WTC11 (cell line): ENCODE measurements at regions not wholly inside any gene's neighbourhood (a gene's known extent, or its start where the extent isn't known, plus 50 kb on each side); places are given as distances from the start of the nearest gene placed in this dataset.
A peak's percentile ranks its signal among the peaks of the same experiment; 100 is the strongest.

ENCODE experiments used
- ATAC-seq: fragments of 200-7000 bp; cut with Tn5 transposase; 2 replicates; pipeline ENCODE4 v1.10.0; 2021; ENCODE audit warnings: mild to moderate bottlenecking, moderate library complexity
- CTCF ChIA-PET: fragments of 300-600 bp; sonication (Branson Sonifier 250); formaldehyde crosslinking; loops from one replicate; lab custom pipeline; 2021; ENCODE audit warnings: antibody characterized with exemption; lab: Charles Lee
- POLR2A ChIA-PET: fragments of 350-600 bp; sonication (Branson Sonifier 250); formaldehyde crosslinking; loops from one replicate; lab custom pipeline; 2021; ENCODE audit warnings: antibody characterized with exemption; lab: Charles Lee
- DNase-seq: peaks from one replicate; pipeline ENCODE4 v3.0.0; 2021; ENCODE audit warnings: low spot score
- H3K27ac Mint-ChIP-seq: 2 replicates; pipeline ENCODE4 v1.8.0; 2021; ENCODE audit warnings: mixed read lengths
- H3K27me3 Mint-ChIP-seq: 2 replicates; pipeline ENCODE4 v1.8.0; 2021; ENCODE audit warnings: low read depth, mild to moderate bottlenecking, moderate library complexity, mixed read lengths
- H3K36me3 Mint-ChIP-seq: 2 replicates; pipeline ENCODE4 v1.8.0; 2021; ENCODE audit warnings: mixed read lengths
- H3K4me1 Mint-ChIP-seq: 2 replicates; pipeline ENCODE4 v1.8.0; 2022; ENCODE audit warnings: mixed read lengths
- H3K4me3 Mint-ChIP-seq: 2 replicates; pipeline ENCODE4 v1.8.0; 2021; ENCODE audit warnings: mild to moderate bottlenecking, moderate library complexity, mixed read lengths
- H3K9me3 Mint-ChIP-seq: 2 replicates; pipeline ENCODE4 v1.8.0; 2021; ENCODE audit warnings: mixed read lengths
- ESRRA ChIP-seq: sonication (generic); formaldehyde crosslinking; IDR thresholded peaks from 2 replicates; pipeline ENCODE4 v1.8.1; 2022; ENCODE audit warnings: mild to moderate bottlenecking, missing genetic modification reagents, borderline replicate concordance
- FOXK1 ChIP-seq: sonication (generic); formaldehyde crosslinking; IDR thresholded peaks from 2 replicates; pipeline ENCODE4 v1.8.0; 2022; ENCODE audit warnings: mild to moderate bottlenecking, moderate library complexity, missing genetic modification reagents
- TCF7 ChIP-seq: sonication (generic); formaldehyde crosslinking; IDR thresholded peaks from 2 replicates; pipeline ENCODE4 v1.8.0; 2022; ENCODE audit warnings: mild to moderate bottlenecking, low read depth, missing genetic modification reagents, moderate library complexity
- TF ChIP-seq, protein P1 (sequence below): sonication (generic); formaldehyde crosslinking; IDR thresholded peaks from 2 replicates; pipeline ENCODE4 v1.8.1; 2023; ENCODE audit warnings: mild to moderate bottlenecking, missing genetic modification reagents
- TF ChIP-seq, protein P2 (sequence below): sonication (generic); formaldehyde crosslinking; IDR thresholded peaks from 2 replicates; pipeline ENCODE4 v1.8.1; 2022; ENCODE audit warnings: missing genetic modification reagents, borderline replicate concordance
- TF ChIP-seq, protein P3 (sequence below): sonication (generic); formaldehyde crosslinking; IDR thresholded peaks from 2 replicates; pipeline ENCODE4 v1.8.0; 2023; ENCODE audit warnings: missing genetic modification reagents, mild to moderate bottlenecking, borderline replicate concordance
- TF ChIP-seq, protein P4 (sequence below): sonication (generic); formaldehyde crosslinking; IDR thresholded peaks from 2 replicates; pipeline ENCODE4 v1.8.1; 2023; ENCODE audit warnings: mild to moderate bottlenecking, moderate library complexity, missing genetic modification reagents
- TF ChIP-seq, protein P5 (sequence below): sonication (generic); formaldehyde crosslinking; IDR thresholded peaks from 2 replicates; pipeline ENCODE4 v1.8.0; 2022; ENCODE audit warnings: mild to moderate bottlenecking, missing genetic modification reagents
- TF ChIP-seq, protein P6 (sequence below): sonication (generic); formaldehyde crosslinking; IDR thresholded peaks from 2 replicates; pipeline ENCODE4 v1.8.0; 2022; ENCODE audit warnings: mild to moderate bottlenecking, missing genetic modification reagents
- TF ChIP-seq, protein P7 (sequence below): fragments of 200-600 bp; IDR thresholded peaks from 2 replicates; pipeline ENCODE4 v1.8.0; 2022; ENCODE audit warnings: antibody characterized with exemption
- TF ChIP-seq, protein P8 (sequence below): sonication (generic); formaldehyde crosslinking; IDR thresholded peaks from 2 replicates; pipeline ENCODE4 v1.8.1; 2022; ENCODE audit warnings: low read depth, missing genetic modification reagents, borderline replicate concordance
- TF ChIP-seq, protein P9 (sequence below): fragments of 250-450 bp; sonication (Bioruptor Pico); IDR thresholded peaks from 2 replicates; pipeline ENCODE4 v1.9.0; 2021; ENCODE audit warnings: mild to moderate bottlenecking, borderline replicate concordance

DNA sequence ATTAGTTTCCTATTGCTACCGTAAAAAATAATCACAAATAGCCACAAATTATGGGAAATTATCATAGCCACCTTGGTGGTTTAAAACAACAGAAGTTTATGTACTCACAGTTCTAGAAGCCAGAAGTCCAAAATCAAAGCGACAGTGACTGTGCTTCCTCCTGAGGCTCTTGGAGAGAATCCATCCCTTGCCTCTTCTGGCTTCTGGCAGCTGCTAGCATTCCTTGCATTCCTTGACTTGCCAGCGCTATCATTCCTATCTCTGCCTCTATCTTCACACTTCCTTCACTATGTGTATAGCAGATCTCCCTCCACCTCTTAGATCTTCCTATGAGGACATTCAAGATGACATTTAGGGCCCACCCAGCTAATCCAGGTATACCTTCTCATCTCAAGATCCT is 180.1 kb upstream of the USP25 start:
- ATAC-seq (peak; percentile 83), DNase-seq (no peak)
- ChIA-PET CTCF (no interaction called here), POLR2A (no interaction called here)
- no peak overlapping the region for H3K27ac Mint-ChIP-seq
- TF ChIP-seq, protein P1, sequence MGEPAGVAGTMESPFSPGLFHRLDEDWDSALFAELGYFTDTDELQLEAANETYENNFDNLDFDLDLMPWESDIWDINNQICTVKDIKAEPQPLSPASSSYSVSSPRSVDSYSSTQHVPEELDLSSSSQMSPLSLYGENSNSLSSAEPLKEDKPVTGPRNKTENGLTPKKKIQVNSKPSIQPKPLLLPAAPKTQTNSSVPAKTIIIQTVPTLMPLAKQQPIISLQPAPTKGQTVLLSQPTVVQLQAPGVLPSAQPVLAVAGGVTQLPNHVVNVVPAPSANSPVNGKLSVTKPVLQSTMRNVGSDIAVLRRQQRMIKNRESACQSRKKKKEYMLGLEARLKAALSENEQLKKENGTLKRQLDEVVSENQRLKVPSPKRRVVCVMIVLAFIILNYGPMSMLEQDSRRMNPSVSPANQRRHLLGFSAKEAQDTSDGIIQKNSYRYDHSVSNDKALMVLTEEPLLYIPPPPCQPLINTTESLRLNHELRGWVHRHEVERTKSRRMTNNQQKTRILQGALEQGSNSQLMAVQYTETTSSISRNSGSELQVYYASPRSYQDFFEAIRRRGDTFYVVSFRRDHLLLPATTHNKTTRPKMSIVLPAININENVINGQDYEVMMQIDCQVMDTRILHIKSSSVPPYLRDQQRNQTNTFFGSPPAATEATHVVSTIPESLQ (CRISPR knock-in tag): no peak
- TF ChIP-seq, protein P2, sequence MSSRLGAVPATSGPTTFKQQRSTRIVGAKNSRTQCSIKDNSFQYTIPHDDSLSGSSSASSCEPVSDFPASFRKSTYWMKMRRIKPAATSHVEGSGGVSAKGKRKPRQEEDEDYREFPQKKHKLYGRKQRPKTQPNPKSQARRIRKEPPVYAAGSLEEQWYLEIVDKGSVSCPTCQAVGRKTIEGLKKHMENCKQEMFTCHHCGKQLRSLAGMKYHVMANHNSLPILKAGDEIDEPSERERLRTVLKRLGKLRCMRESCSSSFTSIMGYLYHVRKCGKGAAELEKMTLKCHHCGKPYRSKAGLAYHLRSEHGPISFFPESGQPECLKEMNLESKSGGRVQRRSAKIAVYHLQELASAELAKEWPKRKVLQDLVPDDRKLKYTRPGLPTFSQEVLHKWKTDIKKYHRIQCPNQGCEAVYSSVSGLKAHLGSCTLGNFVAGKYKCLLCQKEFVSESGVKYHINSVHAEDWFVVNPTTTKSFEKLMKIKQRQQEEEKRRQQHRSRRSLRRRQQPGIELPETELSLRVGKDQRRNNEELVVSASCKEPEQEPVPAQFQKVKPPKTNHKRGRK (CRISPR knock-in tag): no peak
- TF ChIP-seq TCF7 (CRISPR knock-in tag) (no peak), FOXK1 (no peak), ESRRA (CRISPR knock-in tag) (no peak)
- TF ChIP-seq, protein P3, sequence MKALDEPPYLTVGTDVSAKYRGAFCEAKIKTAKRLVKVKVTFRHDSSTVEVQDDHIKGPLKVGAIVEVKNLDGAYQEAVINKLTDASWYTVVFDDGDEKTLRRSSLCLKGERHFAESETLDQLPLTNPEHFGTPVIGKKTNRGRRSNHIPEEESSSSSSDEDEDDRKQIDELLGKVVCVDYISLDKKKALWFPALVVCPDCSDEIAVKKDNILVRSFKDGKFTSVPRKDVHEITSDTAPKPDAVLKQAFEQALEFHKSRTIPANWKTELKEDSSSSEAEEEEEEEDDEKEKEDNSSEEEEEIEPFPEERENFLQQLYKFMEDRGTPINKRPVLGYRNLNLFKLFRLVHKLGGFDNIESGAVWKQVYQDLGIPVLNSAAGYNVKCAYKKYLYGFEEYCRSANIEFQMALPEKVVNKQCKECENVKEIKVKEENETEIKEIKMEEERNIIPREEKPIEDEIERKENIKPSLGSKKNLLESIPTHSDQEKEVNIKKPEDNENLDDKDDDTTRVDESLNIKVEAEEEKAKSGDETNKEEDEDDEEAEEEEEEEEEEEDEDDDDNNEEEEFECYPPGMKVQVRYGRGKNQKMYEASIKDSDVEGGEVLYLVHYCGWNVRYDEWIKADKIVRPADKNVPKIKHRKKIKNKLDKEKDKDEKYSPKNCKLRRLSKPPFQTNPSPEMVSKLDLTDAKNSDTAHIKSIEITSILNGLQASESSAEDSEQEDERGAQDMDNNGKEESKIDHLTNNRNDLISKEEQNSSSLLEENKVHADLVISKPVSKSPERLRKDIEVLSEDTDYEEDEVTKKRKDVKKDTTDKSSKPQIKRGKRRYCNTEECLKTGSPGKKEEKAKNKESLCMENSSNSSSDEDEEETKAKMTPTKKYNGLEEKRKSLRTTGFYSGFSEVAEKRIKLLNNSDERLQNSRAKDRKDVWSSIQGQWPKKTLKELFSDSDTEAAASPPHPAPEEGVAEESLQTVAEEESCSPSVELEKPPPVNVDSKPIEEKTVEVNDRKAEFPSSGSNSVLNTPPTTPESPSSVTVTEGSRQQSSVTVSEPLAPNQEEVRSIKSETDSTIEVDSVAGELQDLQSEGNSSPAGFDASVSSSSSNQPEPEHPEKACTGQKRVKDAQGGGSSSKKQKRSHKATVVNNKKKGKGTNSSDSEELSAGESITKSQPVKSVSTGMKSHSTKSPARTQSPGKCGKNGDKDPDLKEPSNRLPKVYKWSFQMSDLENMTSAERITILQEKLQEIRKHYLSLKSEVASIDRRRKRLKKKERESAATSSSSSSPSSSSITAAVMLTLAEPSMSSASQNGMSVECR (CRISPR knock-in tag): no peak
- TF ChIP-seq, protein P4, sequence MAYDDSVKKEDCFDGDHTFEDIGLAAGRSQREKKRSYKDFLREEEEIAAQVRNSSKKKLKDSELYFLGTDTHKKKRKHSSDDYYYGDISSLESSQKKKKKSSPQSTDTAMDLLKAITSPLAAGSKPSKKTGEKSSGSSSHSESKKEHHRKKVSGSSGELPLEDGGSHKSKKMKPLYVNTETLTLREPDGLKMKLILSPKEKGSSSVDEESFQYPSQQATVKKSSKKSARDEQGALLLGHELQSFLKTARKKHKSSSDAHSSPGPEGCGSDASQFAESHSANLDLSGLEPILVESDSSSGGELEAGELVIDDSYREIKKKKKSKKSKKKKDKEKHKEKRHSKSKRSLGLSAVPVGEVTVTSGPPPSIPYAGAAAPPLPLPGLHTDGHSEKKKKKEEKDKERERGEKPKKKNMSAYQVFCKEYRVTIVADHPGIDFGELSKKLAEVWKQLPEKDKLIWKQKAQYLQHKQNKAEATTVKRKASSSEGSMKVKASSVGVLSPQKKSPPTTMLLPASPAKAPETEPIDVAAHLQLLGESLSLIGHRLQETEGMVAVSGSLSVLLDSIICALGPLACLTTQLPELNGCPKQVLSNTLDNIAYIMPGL (CRISPR knock-in tag): no peak
- TF ChIP-seq, protein P5, sequence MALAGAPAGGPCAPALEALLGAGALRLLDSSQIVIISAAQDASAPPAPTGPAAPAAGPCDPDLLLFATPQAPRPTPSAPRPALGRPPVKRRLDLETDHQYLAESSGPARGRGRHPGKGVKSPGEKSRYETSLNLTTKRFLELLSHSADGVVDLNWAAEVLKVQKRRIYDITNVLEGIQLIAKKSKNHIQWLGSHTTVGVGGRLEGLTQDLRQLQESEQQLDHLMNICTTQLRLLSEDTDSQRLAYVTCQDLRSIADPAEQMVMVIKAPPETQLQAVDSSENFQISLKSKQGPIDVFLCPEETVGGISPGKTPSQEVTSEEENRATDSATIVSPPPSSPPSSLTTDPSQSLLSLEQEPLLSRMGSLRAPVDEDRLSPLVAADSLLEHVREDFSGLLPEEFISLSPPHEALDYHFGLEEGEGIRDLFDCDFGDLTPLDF: no peak
- TF ChIP-seq, protein P6, sequence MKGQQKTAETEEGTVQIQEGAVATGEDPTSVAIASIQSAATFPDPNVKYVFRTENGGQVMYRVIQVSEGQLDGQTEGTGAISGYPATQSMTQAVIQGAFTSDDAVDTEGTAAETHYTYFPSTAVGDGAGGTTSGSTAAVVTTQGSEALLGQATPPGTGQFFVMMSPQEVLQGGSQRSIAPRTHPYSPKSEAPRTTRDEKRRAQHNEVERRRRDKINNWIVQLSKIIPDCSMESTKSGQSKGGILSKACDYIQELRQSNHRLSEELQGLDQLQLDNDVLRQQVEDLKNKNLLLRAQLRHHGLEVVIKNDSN (CRISPR knock-in tag): no peak
- H3K27me3 Mint-ChIP-seq: no peaks in the 10 kb centered on the region
- no peaks in the 10 kb centered on the region for H3K36me3 Mint-ChIP-seq
- H3K9me3 Mint-ChIP-seq: no peaks in the 10 kb centered on the region
- H3K4me1 Mint-ChIP-seq: peaks cover 11% of the 10 kb centered on the region
- no peak overlapping the region for H3K4me3 Mint-ChIP-seq

DNA sequence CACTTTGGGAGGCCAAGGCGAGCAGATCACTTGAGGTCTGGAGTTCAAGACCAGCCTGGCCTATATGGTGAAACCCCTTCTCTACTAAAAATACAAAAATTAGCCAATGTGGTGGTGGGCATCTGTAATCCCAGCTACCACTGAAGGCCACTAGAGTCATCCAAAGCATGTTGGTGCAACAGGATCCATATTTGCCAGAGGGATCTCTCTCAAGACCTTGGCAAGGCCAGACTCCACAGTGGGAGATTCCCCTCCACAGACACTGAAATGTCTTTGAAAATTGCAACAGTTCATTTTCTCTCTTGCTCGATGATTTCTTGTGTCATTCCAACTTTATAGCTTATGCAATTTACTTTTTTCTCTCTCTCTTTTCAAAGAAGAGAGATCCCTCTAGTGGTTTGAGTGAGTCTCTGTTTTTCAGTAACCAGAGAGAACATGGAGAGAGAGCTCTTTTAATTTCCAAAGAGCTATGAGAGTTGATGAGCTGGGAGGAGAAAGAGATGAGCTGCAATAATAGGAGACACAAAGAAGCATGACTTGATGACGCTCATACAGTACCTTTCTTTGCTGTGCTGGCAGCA is 176.8 kb upstream of the USP25 start:
- CTCF ChIA-PET: interaction anchor here (0.6 to 2.0 kb wide), 42 partner anchors 8 to 1100 kb away, joined by 3 to 34 read pairs (median 4); partner anchors contain the start of gene NRIP1
- TF ChIP-seq, protein P7, sequence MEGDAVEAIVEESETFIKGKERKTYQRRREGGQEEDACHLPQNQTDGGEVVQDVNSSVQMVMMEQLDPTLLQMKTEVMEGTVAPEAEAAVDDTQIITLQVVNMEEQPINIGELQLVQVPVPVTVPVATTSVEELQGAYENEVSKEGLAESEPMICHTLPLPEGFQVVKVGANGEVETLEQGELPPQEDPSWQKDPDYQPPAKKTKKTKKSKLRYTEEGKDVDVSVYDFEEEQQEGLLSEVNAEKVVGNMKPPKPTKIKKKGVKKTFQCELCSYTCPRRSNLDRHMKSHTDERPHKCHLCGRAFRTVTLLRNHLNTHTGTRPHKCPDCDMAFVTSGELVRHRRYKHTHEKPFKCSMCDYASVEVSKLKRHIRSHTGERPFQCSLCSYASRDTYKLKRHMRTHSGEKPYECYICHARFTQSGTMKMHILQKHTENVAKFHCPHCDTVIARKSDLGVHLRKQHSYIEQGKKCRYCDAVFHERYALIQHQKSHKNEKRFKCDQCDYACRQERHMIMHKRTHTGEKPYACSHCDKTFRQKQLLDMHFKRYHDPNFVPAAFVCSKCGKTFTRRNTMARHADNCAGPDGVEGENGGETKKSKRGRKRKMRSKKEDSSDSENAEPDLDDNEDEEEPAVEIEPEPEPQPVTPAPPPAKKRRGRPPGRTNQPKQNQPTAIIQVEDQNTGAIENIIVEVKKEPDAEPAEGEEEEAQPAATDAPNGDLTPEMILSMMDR: 0 out of 2 replicates have a peak, but pooled peaks have one; percentile 15
- TF ChIP-seq FOXK1: no peak
- TF ChIP-seq, protein P8, sequence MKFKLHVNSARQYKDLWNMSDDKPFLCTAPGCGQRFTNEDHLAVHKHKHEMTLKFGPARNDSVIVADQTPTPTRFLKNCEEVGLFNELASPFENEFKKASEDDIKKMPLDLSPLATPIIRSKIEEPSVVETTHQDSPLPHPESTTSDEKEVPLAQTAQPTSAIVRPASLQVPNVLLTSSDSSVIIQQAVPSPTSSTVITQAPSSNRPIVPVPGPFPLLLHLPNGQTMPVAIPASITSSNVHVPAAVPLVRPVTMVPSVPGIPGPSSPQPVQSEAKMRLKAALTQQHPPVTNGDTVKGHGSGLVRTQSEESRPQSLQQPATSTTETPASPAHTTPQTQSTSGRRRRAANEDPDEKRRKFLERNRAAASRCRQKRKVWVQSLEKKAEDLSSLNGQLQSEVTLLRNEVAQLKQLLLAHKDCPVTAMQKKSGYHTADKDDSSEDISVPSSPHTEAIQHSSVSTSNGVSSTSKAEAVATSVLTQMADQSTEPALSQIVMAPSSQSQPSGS (CRISPR knock-in tag): no peak
- TF ChIP-seq, protein P9, sequence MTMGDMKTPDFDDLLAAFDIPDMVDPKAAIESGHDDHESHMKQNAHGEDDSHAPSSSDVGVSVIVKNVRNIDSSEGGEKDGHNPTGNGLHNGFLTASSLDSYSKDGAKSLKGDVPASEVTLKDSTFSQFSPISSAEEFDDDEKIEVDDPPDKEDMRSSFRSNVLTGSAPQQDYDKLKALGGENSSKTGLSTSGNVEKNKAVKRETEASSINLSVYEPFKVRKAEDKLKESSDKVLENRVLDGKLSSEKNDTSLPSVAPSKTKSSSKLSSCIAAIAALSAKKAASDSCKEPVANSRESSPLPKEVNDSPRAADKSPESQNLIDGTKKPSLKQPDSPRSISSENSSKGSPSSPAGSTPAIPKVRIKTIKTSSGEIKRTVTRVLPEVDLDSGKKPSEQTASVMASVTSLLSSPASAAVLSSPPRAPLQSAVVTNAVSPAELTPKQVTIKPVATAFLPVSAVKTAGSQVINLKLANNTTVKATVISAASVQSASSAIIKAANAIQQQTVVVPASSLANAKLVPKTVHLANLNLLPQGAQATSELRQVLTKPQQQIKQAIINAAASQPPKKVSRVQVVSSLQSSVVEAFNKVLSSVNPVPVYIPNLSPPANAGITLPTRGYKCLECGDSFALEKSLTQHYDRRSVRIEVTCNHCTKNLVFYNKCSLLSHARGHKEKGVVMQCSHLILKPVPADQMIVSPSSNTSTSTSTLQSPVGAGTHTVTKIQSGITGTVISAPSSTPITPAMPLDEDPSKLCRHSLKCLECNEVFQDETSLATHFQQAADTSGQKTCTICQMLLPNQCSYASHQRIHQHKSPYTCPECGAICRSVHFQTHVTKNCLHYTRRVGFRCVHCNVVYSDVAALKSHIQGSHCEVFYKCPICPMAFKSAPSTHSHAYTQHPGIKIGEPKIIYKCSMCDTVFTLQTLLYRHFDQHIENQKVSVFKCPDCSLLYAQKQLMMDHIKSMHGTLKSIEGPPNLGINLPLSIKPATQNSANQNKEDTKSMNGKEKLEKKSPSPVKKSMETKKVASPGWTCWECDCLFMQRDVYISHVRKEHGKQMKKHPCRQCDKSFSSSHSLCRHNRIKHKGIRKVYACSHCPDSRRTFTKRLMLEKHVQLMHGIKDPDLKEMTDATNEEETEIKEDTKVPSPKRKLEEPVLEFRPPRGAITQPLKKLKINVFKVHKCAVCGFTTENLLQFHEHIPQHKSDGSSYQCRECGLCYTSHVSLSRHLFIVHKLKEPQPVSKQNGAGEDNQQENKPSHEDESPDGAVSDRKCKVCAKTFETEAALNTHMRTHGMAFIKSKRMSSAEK (CRISPR knock-in tag): no peak

More for the DNA sequence above, 176.8 kb upstream of the USP25 start:
- POLR2A ChIA-PET: interaction anchor here (1.0 kb wide), 1 partner anchor 488 kb away, joined by 4 read pairs; the partner anchor contains the start of gene NRIP1
- ATAC-seq (no peak), DNase-seq (no peak)
- Mint-ChIP-seq H3K27me3 (0 out of 2 replicates have a peak, but pooled peaks cover 2% of the 10 kb centered on the region), H3K36me3 (peaks cover 15% of the 10 kb centered on the region), H3K4me3 (no peak overlapping the region), H3K4me1 (peaks cover 11% of the 10 kb centered on the region), H3K27ac (no peak overlapping the region), H3K9me3 (peaks cover 12% of the 10 kb centered on the region)
